Endothelial cell of hepatic sinusoid (primary cell): ENCODE measurements at regions not wholly inside any gene's neighbourhood (a gene's known extent, or its start where the extent isn't known, plus 50 kb on each side); places are given as distances from the start of the nearest gene placed in this dataset.

ENCODE experiments used
- in situ Hi-C: cut with HindIII; loops from 2 replicates; pipeline ENCODE4 v1.10.0; 2017; ENCODE audit warnings: low sequenced_read_pairs

DNA sequence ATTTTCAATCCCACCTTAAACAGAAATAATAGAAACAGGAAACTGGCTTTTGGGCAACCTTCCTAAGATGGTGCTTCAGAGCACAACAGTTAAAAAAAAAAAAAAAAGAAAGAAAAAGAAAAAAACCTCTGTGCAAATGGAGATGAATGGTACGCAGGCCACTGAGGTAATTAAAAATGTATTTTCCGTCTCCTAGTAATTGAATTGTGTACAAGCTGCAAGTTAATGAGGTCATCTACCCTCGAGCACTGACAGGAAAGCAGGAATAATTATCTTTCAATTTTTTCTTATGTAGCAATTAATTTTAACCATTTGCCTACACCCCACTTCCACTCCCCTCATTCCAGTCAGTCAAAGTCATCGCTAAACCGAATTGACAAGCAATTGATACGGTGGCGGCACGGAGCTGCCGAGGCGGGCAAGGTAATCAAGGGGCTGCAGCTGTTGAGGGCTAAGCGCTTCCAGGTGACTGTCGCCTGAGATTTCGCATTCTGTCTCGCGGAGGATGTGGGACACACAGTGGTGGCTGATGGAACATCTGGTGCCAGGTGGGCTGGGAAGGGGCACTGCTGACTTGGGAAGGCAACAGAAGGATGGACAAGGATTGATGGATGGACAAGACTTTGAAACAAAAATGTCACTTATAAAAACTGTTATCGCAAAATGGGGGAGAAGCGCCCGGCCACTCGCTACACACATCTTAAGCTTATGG lies 109.4 kb downstream of the RCN1 start:
- in situ Hi-C loops = no loop called here

DNA sequence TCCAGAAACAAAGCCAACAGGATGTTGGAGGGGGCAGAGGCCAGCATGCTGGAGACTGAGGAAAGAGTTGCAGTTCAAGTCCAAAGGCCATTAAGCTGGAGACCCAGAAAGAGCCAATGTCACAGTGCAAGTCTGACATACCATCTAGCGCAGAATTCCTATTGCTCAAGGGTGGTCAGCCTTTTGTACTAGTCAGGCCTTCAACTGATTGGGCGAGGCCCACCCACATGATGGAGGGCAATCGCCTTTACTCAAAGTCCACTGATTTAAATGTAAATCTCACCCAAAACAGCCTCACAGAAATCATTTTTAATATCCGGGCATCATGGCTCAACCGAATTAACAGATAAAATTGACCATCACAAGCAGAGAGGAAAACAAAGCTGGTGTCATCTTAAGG lies 113.9 kb downstream of the RCN1 start:
- in situ Hi-C loops = no loop called here

DNA sequence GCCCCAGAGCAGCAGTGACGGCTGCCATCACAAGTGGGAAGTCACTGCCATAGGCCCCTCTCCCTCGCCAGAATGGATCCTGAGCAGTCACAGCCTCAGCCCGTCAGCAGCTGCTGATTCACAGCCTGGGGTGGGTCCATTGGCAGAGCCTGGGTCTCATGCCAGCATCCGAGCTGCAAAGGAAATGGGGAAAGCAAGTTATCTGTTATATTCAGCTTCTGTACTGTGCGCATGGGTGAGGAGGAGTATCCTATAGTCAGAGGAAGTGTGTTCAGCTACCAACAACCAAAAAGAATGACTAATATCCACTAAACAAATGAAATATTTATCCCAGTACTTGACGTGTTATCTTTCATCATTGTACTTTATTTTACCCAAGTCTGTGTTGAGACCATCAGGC lies 119.7 kb downstream of the RCN1 start:
- in situ Hi-C loops = no loop called here

DNA sequence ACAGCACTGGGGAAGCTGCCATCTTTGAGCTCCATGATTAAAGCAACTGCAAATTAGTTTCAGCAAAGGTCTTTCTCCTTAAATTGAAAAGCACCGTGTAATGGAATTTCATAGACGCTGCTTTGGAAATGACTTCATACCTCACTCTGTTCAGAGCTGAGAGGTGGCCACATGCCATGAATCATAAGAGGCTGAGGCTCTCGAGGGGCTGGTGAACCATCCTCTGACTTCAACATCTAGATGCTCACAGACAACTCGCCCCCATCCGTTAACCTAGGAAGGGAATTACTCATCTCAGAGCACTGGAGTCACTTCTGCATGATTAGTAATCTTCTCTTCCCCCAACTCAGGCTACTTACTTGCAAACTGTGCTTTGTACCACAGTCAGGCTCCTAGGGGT lies 122.3 kb downstream of the RCN1 start:
- in situ Hi-C loops = no loop called here

DNA sequence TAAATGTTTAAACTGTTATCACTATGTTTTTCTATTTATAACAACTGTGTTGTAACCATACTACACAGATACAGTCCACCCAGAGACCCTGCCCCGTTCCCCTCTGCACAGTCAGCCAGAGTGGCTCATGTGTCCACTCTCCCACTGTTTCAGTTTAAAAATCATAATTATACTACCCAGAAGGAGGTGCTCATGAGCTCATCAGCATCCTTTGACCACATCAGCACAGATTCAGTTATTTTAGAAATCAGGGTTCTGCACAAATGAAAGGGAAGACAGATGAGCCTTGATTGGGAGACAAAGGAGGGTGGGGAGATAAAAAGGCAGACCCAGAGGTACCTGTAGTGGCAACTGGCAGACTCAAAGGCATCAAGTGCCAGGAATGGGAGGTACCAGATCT lies 124.3 kb downstream of the RCN1 start:
- in situ Hi-C loops = no loop called here

DNA sequence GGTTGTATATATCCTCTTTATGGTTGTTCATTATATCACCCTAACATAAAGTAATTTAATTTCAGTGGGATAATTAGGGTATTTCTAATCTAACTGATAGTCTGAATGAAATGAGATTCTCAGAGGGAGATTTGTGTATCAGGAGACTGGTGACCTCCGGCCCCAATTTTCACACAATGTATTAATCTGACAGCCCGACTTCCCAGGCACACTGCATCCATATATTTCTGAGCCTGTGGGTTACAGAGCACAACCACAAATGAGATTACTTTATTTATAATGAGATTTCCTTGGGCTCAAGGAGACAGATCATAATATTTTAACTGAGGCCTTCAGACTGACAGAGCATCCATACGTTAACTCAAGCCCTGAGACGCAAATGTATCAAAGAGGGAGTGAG lies 125.9 kb downstream of the RCN1 start:
- in situ Hi-C loops = no loop called here

DNA sequence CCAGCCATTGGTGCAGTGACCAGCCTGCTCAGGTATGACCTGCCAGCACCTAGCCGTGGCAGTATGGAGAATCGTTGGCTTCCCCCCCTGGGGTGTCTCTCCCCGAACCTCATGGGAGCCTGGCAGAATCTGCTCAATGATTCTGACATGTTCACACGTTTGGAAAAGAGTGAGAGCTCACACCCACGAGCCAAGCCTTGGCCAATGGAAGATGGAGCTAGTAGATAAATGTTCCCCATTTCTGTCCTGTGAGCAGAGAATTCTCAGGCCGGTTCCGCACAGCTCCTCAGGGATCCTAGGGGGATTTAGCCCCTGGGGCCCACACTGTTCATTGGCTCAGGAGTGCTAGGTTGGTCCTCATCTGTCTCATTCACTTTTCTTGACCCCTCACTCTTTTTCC lies 128.4 kb downstream of the RCN1 start:
- in situ Hi-C loops = no loop called here

DNA sequence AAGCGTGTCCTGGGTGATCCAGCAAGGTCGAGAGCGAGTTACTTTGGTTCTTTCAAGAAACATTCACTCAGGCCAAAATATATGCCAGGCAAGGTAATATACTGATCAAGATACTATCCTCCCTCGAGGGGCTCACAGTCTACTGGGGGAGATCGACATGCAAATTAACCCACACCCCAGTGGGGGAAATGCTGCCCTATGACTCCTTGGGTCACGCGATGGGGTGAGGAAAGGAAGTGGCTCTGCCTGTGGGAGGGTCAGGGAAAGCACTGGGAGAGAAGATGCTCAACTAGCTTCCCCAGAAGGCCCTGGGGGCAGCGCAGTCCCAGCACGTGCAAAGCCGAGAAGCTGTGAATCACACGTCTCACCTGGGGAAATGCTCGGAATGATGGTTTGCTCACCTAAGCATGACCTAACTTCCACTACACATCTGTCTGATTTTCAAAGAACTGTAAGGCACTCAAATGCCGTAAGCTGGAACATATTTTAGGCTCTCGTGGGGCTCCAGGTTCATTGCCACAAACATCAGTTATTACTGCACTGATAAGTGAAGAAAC lies 130.7 kb downstream of the RCN1 start:
- in situ Hi-C loops = loop anchor here (5.0 kb wide), 1 partner anchor 76 kb away; no protein-coding TSS in a partner anchor

DNA sequence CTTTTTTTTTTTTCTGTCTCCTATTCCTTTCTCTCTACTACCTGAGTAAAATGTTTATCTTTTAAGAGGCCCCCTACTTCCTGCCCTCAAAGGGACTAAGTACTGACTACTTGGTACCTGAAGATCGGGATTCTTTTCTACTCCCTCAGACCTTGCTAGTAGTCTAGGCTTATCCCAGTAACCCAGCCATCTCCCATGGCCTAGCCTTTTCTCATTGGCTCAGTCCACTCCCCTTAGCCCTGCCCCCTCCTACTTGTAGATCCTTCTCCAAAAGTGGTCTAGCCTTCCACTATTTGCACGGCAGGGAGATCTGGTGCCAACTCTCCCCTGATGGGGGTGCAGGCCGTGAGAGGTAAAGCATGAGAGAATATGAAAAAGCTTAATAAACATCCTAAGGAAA lies 133.7 kb downstream of the RCN1 start:
- in situ Hi-C loops = loop anchor here (5.0 kb wide), 1 partner anchor 73 kb away; no protein-coding TSS in a partner anchor

DNA sequence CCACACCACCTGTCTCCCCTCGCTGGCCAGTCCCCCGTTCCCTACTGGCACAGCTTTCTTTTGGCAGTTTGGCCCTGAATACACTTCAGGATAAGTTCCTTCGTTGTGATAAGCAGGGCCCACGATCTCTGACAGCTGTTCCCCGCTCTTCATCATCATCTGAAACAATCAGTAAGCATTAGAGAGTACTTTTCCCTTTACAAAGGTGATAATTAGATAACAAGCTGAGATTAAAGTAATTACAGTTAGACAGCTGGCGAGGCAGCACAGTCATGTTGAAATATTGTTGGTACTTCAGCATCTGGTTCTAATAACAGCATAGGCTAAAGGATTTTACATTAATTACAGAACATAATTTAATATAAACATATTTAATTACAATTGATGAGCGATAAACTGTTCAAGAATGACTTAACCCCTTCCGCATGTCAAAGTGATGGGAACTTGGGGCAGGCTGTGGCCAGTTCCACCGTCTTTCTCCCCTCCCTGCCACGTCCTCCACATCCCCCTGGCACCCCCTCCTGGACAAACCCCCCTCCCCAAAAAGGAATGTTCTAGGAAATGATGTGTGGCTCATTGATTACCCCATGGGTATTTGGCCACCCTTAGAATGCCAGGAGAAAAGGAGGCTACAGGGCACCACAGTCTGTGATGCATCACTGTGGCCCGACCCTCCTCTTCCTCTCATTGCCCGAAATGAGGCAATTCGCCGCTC lies 134.9 kb downstream of the RCN1 start:
- in situ Hi-C loops = no loop called here

DNA sequence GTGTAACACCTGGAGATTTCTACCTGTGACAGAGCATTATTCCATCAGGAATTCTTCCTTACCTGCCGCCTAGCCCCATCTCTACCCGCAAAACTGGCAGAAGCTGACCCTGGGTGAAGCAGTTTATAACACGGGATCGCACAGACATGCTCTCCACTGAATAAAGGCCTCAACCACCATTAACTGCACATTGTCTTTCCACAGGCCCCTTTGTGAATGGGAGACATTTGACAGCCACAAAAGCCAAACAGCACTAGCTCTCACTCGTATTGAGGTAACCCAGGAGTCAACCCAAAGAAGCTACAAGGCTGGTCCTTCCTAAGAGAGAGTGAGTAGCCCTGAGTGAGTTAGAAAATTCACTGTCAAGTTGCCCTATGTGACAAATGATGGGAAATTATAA lies 135.6 kb downstream of the RCN1 start:
- in situ Hi-C loops = no loop called here

DNA sequence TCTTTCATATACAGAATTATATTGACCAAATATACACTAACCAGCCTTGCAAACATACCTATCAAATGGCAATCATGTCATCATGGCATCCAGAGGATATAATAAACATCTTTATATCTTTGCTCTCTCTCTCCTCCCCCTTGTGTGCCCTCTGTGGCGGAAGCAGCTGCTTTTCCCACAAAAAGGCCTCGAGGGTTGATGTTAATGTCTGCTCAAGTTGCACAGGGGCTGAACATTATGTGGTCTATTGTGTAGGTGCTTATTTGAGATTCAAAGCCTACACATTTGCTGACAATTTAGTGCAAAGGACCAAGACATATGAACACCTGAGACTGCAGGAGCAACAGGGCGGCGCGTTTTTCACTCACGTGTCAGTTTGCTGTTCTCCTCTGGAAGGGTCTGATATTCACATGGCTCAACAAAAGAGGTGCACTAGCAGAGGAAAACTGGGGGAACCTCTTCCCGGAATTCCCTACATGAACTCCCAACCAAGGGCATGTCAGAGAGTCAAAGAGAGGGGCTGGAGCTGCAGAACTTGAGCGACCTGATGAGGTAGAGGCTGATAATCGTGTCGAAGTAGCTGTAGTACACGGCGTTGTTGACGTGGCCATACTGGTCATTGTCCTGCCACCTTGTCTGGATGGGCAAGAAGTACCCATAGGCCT lies 138.8 kb downstream of the RCN1 start:
- in situ Hi-C loops = no loop called here

DNA sequence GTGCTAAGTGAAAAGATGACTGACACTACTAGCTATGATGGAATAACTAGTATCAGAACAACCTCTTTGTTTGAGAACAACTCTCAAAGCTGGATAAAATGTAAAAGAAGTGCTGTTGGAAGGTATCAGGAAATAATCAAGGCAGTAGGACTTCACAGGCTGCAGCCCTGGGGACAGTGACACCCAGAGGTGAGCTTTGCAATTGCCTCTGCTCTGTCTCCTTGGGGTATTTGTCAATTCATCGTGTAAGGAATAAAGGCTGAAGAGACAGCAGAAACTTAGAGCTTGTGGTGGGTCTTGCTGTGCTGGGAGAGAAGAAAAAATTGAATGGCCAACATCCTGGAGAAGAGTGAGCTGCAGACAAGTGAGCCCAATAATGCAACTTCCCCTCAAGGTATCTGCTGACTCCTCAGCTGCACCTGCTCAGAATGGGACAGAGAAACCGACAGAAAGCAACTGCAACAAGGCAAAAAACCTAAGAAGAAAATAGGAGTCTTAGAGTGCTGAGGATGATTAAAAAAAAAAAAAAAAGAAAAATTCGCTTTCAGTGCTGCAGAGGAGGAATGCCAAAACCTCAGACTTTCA lies 141.1 kb downstream of the RCN1 start:
- in situ Hi-C loops = no loop called here

DNA sequence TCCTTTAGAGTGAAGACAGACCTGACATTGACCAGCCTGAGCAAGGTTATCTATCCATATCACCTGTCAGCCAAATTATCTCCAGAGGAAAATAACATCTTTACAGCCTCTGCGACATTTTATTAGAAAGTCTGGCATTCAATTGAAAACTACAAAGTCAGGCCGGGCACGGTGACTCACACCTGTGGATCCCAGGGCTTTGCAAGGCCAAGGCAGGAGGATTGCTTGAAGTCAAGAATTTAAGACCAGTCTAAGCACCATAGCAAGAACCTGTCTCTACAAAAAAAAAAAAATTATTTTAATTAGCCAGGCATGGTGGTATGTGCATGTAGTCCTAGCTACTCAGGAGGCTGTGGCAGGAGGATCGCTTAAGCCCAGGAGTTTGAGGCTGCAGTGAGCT lies 141.6 kb downstream of the RCN1 start:
- in situ Hi-C loops = no loop called here

DNA sequence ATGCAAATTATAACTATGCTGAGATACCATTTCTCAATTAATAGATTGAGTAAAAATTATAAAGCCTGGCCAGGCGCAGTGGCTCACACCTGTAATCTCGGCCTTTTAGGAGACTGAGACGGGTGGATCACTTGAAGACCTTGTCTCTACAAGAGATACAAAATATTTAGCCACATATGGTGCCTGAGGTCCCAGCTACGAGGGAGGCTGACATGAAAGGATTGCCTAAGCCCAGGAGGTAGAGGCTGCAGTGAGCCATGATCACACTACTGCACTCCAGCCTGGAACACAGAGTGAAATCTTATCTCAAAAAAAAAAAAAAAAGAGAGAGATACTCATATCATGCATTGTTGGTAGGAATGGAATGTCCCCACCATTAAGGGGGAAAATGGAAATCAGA lies 142.4 kb downstream of the RCN1 start:
- in situ Hi-C loops = no loop called here

DNA sequence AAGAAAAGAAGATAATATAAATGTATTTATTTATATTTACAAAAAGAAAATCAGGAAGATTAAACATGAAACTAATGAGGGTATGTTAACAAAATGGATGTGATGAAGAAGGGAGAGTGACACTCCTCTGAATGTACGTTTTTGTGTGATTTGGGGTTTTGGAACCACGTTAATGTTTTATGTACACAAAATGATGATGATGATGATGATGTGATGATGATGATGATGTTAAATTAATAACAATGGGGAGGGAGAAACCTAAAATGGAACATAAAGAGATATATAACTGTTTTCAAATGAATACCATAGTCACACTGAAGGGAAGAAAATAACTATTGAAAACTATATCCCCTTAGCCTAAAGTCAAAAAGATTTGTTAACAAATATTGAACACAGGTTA lies 143.1 kb downstream of the RCN1 start:
- in situ Hi-C loops = no loop called here

DNA sequence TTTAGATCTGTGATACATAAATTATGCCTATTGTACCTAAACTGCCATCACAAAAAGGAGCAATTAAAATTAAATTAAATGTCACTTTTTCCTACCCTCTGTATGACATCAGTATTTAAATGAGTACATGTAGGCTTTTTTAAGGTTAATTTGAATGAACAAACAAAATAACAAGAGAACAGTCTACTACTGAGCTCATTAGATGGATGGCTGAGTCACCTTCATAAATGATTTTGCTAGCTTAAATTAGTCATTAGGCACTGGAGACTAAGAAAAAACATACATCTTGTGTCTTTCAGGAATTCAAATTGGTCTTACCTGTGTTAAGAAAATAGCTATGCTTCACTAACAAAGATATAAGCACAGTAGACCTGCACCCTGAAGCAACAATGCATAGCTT lies 153.6 kb downstream of the RCN1 start:
- in situ Hi-C loops = no loop called here

DNA sequence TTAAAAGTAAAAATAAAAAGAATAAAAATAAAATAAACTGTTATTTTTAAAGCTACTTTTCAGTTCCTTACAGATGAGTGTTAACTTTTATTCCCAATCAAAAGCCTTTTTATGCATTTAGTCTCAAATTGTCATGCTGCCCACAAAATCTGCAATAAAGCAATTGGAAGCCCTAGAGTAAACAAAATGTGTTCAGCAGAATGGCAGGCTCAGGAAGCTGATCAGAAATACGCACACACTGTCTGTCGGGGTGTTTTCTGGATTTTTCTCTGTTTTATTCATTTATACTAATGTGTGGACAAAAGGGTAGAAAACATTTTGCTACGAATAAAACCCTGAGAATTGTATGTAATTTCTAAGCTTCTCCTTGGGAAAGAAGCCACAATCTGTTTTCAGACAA lies 162.8 kb downstream of the RCN1 start:
- in situ Hi-C loops = no loop called here

DNA sequence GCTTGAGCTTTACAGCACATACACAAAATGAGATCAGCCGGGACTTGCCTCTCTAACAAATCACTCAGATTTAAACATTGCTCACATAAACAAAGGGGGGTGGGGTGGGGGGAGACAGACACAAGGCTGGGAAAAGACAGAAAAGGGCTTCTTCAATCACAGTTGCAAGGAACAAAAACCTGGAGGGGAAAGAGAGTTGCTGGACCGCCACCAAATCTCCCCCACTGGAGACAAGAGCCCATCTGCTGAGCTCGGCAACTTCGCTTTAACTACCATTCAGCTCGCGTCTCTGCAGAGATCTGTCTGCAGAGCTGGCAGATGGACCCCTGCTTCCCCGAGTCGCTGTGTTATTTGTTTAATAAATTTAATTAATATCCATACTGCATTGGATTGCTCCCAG lies 165.0 kb downstream of the RCN1 start:
- in situ Hi-C loops = no loop called here

DNA sequence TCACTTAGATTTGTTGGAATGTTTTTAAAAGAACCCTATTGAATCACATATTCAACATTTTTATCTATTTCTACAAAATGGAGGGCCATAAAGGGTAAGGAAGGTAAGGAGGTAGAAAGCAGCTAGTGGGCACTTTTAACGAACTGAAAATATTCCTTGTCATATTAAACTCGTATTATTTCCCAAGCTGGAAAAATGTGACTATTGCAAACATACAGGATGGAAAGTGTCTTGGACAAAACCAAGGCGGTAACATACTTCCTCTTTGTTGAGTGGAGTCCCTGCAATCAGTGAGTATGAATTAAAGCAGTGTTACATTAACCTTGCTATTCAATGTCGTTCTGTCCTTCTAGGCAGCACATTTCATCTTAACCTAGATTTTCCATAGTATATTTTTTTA lies 165.6 kb downstream of the RCN1 start:
- in situ Hi-C loops = no loop called here

DNA sequence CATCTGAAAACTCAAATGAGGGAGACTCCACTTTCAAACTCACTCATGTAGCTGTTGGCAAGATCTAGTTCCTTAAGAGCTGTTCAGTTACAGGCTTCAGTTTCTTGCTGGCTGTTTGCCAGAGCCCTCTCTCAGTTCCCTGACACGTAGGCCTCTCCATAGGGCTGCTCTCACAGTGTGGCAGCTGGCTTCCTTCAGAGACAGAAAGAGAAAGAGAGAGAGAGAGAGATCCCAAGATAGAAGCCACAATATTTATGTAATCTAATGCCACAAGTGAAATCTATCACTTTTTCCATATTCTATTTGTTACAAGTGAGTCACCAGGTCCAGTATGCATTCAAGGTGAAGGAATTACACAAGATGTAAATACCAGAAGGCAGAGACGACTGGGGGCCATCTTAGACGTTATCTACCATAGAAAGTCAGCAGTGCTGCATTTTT lies 168.8 kb downstream of the RCN1 start:
- in situ Hi-C loops = no loop called here
